ENCODE measurements at regions not wholly inside any gene's neighbourhood (a gene's known extent, or its start where the extent isn't known, plus 50 kb on each side); places are given as distances from the start of the nearest gene placed in this dataset.
"Not testable (repeated sequence)": the region's sequence is repeated elsewhere in the genome, so short reads cannot be mapped to it uniquely, and the experiment has no call there.

- H3K4me1 Mint-ChIP-seq (ENCODE audit: low read depth): peaks cover 21% of the 10 kb centered on the region
- H3K4me3 Mint-ChIP-seq: no peak overlapping the region
- no peaks in the 10 kb centered on the region for H3K9me3 Mint-ChIP-seq
- no peaks in the 10 kb centered on the region for H3K36me3 Mint-ChIP-seq (ENCODE audit: low read depth)
- H3K27me3 Mint-ChIP-seq: peaks cover 52% of the 10 kb centered on the region
- no peak overlapping the region for H3K27ac Mint-ChIP-seq
Measured at GRCh38 chr12:75651342-75651695, 139.9 kb upstream of the KRR1 start.

GRCh38 chr12:75650595-75651341 lies 139.4 kb upstream of the KRR1 start:
- H3K36me3 Mint-ChIP-seq (ENCODE audit: low read depth): no peaks in the 10 kb centered on the region
- H3K27ac Mint-ChIP-seq: no peak overlapping the region
- H3K4me1 Mint-ChIP-seq (ENCODE audit: low read depth): peaks cover 18% of the 10 kb centered on the region
- no peaks in the 10 kb centered on the region for H3K9me3 Mint-ChIP-seq
- no peak overlapping the region for H3K4me3 Mint-ChIP-seq
- peaks cover 52% of the 10 kb centered on the region for H3K27me3 Mint-ChIP-seq

- Mint-ChIP-seq H3K4me3 (no peak overlapping the region), H3K36me3 (ENCODE audit: low read depth) (no peaks in the 10 kb centered on the region), H3K9me3 (no peaks in the 10 kb centered on the region), H3K27me3 (peaks cover 56% of the 10 kb centered on the region), H3K27ac (no peak overlapping the region), H3K4me1 (ENCODE audit: low read depth) (peaks cover 13% of the 10 kb centered on the region)
Measured at GRCh38 chr12:75650100-75650499, 138.7 kb upstream of the KRR1 start.

- H3K4me3 Mint-ChIP-seq: no peak overlapping the region
- H3K36me3 Mint-ChIP-seq (ENCODE audit: low read depth): no peaks in the 10 kb centered on the region
- no peaks in the 10 kb centered on the region for H3K9me3 Mint-ChIP-seq
- peaks cover 13% of the 10 kb centered on the region for H3K4me1 Mint-ChIP-seq (ENCODE audit: low read depth)
- H3K27ac Mint-ChIP-seq: no peak overlapping the region
- H3K27me3 Mint-ChIP-seq: peaks cover 60% of the 10 kb centered on the region
Measured at GRCh38 chr12:75648856-75649255, 137.4 kb upstream of the KRR1 start.

- H3K27me3 Mint-ChIP-seq: peaks cover 43% of the 10 kb centered on the region
- H3K4me3 Mint-ChIP-seq: no peak overlapping the region
- H3K27ac Mint-ChIP-seq: no peak overlapping the region
- H3K4me1 Mint-ChIP-seq (ENCODE audit: low read depth): peaks cover 32% of the 10 kb centered on the region
- no peaks in the 10 kb centered on the region for H3K9me3 Mint-ChIP-seq
- no peaks in the 10 kb centered on the region for H3K36me3 Mint-ChIP-seq (ENCODE audit: low read depth)
Measured at GRCh38 chr12:75646329-75647210, 135.2 kb upstream of the KRR1 start.

GRCh38 chr12:75644472-75645072 lies 133.2 kb upstream of the KRR1 start:
- no peaks in the 10 kb centered on the region for H3K36me3 Mint-ChIP-seq (ENCODE audit: low read depth)
- no peaks in the 10 kb centered on the region for H3K9me3 Mint-ChIP-seq
- peaks cover 48% of the 10 kb centered on the region for H3K4me1 Mint-ChIP-seq (ENCODE audit: low read depth)
- no peak overlapping the region for H3K27ac Mint-ChIP-seq
- H3K27me3 Mint-ChIP-seq: peaks cover 28% of the 10 kb centered on the region
- no peak overlapping the region for H3K4me3 Mint-ChIP-seq

GRCh38 chr12:75643119-75643518 lies 131.7 kb upstream of the KRR1 start:
- peaks cover 52% of the 10 kb centered on the region for H3K4me1 Mint-ChIP-seq (ENCODE audit: low read depth)
- H3K27ac Mint-ChIP-seq; H3K36me3 Mint-ChIP-seq (ENCODE audit: low read depth); H3K4me3 Mint-ChIP-seq; H3K9me3 Mint-ChIP-seq: not testable (repeated sequence)
- peaks cover 22% of the 10 kb centered on the region for H3K27me3 Mint-ChIP-seq

GRCh38 chr12:75642226-75642625 lies 130.8 kb upstream of the KRR1 start:
- no peaks in the 10 kb centered on the region for H3K9me3 Mint-ChIP-seq
- no peak overlapping the region for H3K4me3 Mint-ChIP-seq
- peaks cover 15% of the 10 kb centered on the region for H3K27me3 Mint-ChIP-seq
- H3K27ac Mint-ChIP-seq: no peak overlapping the region
- H3K36me3 Mint-ChIP-seq (ENCODE audit: low read depth): no peaks in the 10 kb centered on the region
- H3K4me1 Mint-ChIP-seq (ENCODE audit: low read depth): peaks cover 52% of the 10 kb centered on the region

- H3K27me3 Mint-ChIP-seq: peaks cover 10% of the 10 kb centered on the region
- H3K27ac Mint-ChIP-seq: peak overlapping the region; percentile 81
- H3K36me3 Mint-ChIP-seq (ENCODE audit: low read depth): no peaks in the 10 kb centered on the region
- H3K9me3 Mint-ChIP-seq: no peaks in the 10 kb centered on the region
- peaks cover 61% of the 10 kb centered on the region for H3K4me1 Mint-ChIP-seq (ENCODE audit: low read depth)
- peak overlapping the region; percentile 58 for H3K4me3 Mint-ChIP-seq
Measured at GRCh38 chr12:75641031-75641780, 129.8 kb upstream of the KRR1 start.

- no peak overlapping the region for H3K4me3 Mint-ChIP-seq
- H3K27me3 Mint-ChIP-seq: peaks cover 6% of the 10 kb centered on the region
- no peaks in the 10 kb centered on the region for H3K36me3 Mint-ChIP-seq (ENCODE audit: low read depth)
- H3K9me3 Mint-ChIP-seq: no peaks in the 10 kb centered on the region
- H3K27ac Mint-ChIP-seq: no peak overlapping the region
- H3K4me1 Mint-ChIP-seq (ENCODE audit: low read depth): peaks cover 67% of the 10 kb centered on the region
Measured at GRCh38 chr12:75638792-75639191, 127.4 kb upstream of the KRR1 start.

- Mint-ChIP-seq H3K27me3 (peaks cover 6% of the 10 kb centered on the region), H3K27ac (peak overlapping the region; percentile 42), H3K36me3 (ENCODE audit: low read depth) (no peaks in the 10 kb centered on the region), H3K4me3 (no peak overlapping the region), H3K9me3 (no peaks in the 10 kb centered on the region), H3K4me1 (ENCODE audit: low read depth) (peaks cover 49% of the 10 kb centered on the region)
Measured at GRCh38 chr12:75636607-75637006, 125.2 kb upstream of the KRR1 start.

GRCh38 chr12:75635606-75636444 lies 124.4 kb upstream of the KRR1 start:
- H3K27me3 Mint-ChIP-seq: peaks cover 6% of the 10 kb centered on the region
- peak overlapping the region; percentile 4 for H3K4me3 Mint-ChIP-seq
- H3K27ac Mint-ChIP-seq: peak overlapping the region; percentile 42
- H3K36me3 Mint-ChIP-seq (ENCODE audit: low read depth): no peaks in the 10 kb centered on the region
- no peaks in the 10 kb centered on the region for H3K9me3 Mint-ChIP-seq
- peaks cover 42% of the 10 kb centered on the region for H3K4me1 Mint-ChIP-seq (ENCODE audit: low read depth)

- no peaks in the 10 kb centered on the region for H3K9me3 Mint-ChIP-seq
- peak overlapping the region; percentile 42 for H3K27ac Mint-ChIP-seq
- H3K4me1 Mint-ChIP-seq (ENCODE audit: low read depth): peaks cover 32% of the 10 kb centered on the region
- no peak overlapping the region for H3K4me3 Mint-ChIP-seq
- no peaks in the 10 kb centered on the region for H3K36me3 Mint-ChIP-seq (ENCODE audit: low read depth)
- H3K27me3 Mint-ChIP-seq: peaks cover 6% of the 10 kb centered on the region
Measured at GRCh38 chr12:75634244-75635222, 123.1 kb upstream of the KRR1 start.

Data from stimulated activated naive CD8-positive, alpha-beta T cell treated with anti-CD3 and anti-CD28 coated beads, Interleukin-15, Interleukin-2, amounts not matched to agents 100 ng/mL and 50 ng/mL, for 24 hours (primary cell).